A673 (cell line): ENCODE measurements at regions not wholly inside any gene's neighbourhood (a gene's known extent, or its start where the extent isn't known, plus 50 kb on each side); places are given as distances from the start of the nearest gene placed in this dataset.

Experiments used
- BruUV-seq: library from RNA; stranded (reverse); fragments of 400-500 nt; replicated peaks from 2 replicates; lab custom pipeline; 2021; lab: Mats Ljungman, UMichigan
- CTCF ChIA-PET: fragments of 300-600 bp; sonication (Branson Sonifier 250); formaldehyde crosslinking; loops from one replicate; lab custom pipeline; 2022; ENCODE audit warnings: antibody characterized with exemption; lab: Charles Lee
- POLR2A ChIA-PET: fragments of 300-600 bp; sonication (Branson Sonifier 250); formaldehyde crosslinking; loops from one replicate; lab custom pipeline; 2022; ENCODE audit warnings: antibody characterized with exemption; ENCODE audit not compliant: low non-redundant PET; lab: Charles Lee
- DNase-seq: peaks from one replicate; pipeline ENCODE4 v3.0.0-alpha.2; 2015; ENCODE audit warnings: low spot score
- H3K27ac ChIP-seq: fragments of 200-600 bp; sonication (generic); 2 replicates; pipeline ENCODE4 v1.5.1; 2016; ENCODE audit warnings: mixed run types, low read depth, mild to moderate bottlenecking, mixed read lengths, antibody characterized with exemption, low read length; ENCODE audit not compliant: poor library complexity, severe bottlenecking
- H3K27me3 ChIP-seq: fragments of 200-600 bp; sonication (generic); replicated peaks from 2 replicates; pipeline ENCODE4 v1.6.1; 2017; ENCODE audit warnings: mixed run types, low read depth, mild to moderate bottlenecking, mixed read lengths, antibody characterized with exemption, low read length; ENCODE audit not compliant: insufficient read depth, poor library complexity
- H3K36me3 ChIP-seq: fragments of 200-600 bp; sonication (generic); 2 replicates; pipeline ENCODE4 v1.6.1; 2016; ENCODE audit warnings: mixed run types, mild to moderate bottlenecking, mixed read lengths, antibody characterized with exemption, low read length; ENCODE audit not compliant: insufficient read depth, poor library complexity, severe bottlenecking
- H3K4me1 ChIP-seq: fragments of 200-600 bp; sonication (generic); 2 replicates; pipeline ENCODE4 v1.6.1; 2017; ENCODE audit warnings: mixed run types, mild to moderate bottlenecking, mixed read lengths, antibody characterized with exemption, low read length; ENCODE audit not compliant: insufficient read depth, poor library complexity, severe bottlenecking
- H3K4me3 ChIP-seq: fragments of 200-600 bp; sonication (generic); 2 replicates; pipeline ENCODE4 v1.5.1; 2016; ENCODE audit warnings: low read depth, mixed run types, mild to moderate bottlenecking, mixed read lengths, low read length; ENCODE audit not compliant: poor library complexity, severe bottlenecking
- H3K9me3 ChIP-seq: fragments of 200-600 bp; sonication (generic); 2 replicates; pipeline ENCODE4 v1.6.1; 2016; ENCODE audit warnings: mixed run types, low read depth, mild to moderate bottlenecking, mixed read lengths, antibody characterized with exemption, low read length; ENCODE audit not compliant: poor library complexity, severe bottlenecking
- EZH2 ChIP-seq: fragments of 200-600 bp; sonication (generic); IDR thresholded peaks from 2 replicates; pipeline ENCODE4 v1.6.1; 2017; ENCODE audit warnings: borderline replicate concordance, low read depth, mild to moderate bottlenecking, mixed read lengths, antibody characterized with exemption, low read length; ENCODE audit not compliant: poor library complexity, severe bottlenecking
- intact Hi-C: fragments of 100-400 bp; cut with micrococcal nuclease; formaldehyde crosslinking; loops from one replicate; pipeline ENCODE4 v1.10.0; 2022; ENCODE audit not compliant: unreplicated experiment
- TF ChIP-seq, protein P1 (sequence below): fragments of 300-800, 200-600 bp; sonication (generic); conservative IDR thresholded peaks from 2 replicates; pipeline ENCODE4 v1.5.1; 2017; ENCODE audit warnings: low read depth, mild to moderate bottlenecking, antibody characterized with exemption, low read length, moderate library complexity, mixed read lengths

DNA sequence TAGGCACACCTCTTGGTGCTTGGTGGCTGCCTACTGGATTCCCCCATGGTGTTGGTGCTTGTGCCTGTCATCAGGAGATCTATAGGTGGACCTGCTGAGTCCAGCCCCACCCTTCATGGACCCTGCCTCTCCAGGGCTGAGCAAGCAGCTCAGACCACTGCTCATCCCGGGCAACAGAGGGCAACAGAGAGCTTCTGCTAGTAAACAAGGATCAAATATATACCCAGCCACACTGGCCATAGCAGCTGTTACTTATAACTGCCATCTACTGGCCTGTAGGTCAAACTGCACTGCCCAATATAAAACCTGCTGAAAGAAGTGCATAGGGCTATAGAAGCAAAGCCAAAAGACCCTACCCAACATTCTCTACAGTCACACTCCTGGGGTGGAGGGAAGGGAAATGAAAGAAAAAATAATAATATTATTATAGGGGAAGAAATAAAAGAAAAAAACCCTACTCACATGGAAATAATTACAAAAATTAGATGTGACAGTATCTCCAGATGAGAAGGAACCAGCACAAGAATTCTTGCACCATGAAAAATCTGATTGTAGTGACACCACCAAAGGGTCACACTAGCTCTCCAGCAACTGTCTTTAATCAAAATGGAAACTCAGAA, 54.9 kb upstream of the ZNF800 start:
- DNase-seq = peak; percentile 70
- no peaks in the 10 kb centered on the region for H3K36me3 ChIP-seq
- CTCF ChIA-PET = interaction anchor here (0.9 to 1.2 kb wide), 3 partner anchors 9 to 100 kb away, joined by 3 to 5 read pairs (median 4); no protein-coding TSS in a partner anchor
- H3K9me3 ChIP-seq = no peaks in the 10 kb centered on the region
- H3K4me1 ChIP-seq = no peaks in the 10 kb centered on the region
- intact Hi-C loops = no loop called here
- peaks cover 23% of the 10 kb centered on the region for H3K27me3 ChIP-seq
- POLR2A ChIA-PET = no interaction called here
- BruUV-seq = no TSS peak
- no peak overlapping the region for H3K4me3 ChIP-seq
- no peak for TF ChIP-seq EZH2
- TF ChIP-seq, protein P1, sequence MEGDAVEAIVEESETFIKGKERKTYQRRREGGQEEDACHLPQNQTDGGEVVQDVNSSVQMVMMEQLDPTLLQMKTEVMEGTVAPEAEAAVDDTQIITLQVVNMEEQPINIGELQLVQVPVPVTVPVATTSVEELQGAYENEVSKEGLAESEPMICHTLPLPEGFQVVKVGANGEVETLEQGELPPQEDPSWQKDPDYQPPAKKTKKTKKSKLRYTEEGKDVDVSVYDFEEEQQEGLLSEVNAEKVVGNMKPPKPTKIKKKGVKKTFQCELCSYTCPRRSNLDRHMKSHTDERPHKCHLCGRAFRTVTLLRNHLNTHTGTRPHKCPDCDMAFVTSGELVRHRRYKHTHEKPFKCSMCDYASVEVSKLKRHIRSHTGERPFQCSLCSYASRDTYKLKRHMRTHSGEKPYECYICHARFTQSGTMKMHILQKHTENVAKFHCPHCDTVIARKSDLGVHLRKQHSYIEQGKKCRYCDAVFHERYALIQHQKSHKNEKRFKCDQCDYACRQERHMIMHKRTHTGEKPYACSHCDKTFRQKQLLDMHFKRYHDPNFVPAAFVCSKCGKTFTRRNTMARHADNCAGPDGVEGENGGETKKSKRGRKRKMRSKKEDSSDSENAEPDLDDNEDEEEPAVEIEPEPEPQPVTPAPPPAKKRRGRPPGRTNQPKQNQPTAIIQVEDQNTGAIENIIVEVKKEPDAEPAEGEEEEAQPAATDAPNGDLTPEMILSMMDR = peak; percentile 64
- no peak overlapping the region for H3K27ac ChIP-seq

DNA sequence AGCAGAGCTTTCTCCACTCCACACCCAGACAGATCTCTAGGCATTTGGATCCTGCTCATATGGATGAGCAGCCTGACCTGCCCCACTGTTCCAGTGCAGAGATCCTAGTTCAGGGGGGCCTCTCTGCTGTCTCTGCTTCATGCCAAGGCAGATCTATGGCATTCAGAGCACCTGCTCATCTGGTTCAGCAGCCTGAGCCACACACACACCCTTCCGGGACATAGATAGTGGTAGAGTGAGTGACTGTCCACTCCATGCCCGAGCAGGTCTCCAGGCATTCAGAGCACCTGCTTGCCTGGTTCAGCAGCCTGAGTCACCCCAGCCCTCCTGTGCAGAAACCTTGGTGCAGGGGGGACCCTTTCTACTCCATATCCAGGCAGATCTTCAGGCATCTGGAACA, 54.3 kb upstream of the ZNF800 start:
- TF ChIP-seq, protein P1 = no peak
- no peak for TF ChIP-seq EZH2
- no peaks in the 10 kb centered on the region for H3K4me1 ChIP-seq
- no peaks in the 10 kb centered on the region for H3K9me3 ChIP-seq
- BruUV-seq = no TSS peak
- peaks cover 23% of the 10 kb centered on the region for H3K27me3 ChIP-seq
- no peaks in the 10 kb centered on the region for H3K36me3 ChIP-seq
- POLR2A ChIA-PET = no interaction called here
- CTCF ChIA-PET = interaction anchor here (0.9 to 1.2 kb wide), 3 partner anchors 9 to 99 kb away, joined by 3 to 5 read pairs (median 4); no protein-coding TSS in a partner anchor
- H3K4me3 ChIP-seq = no peak overlapping the region
- H3K27ac ChIP-seq = no peak overlapping the region
- no peak for DNase-seq
- intact Hi-C loops = no loop called here
